SJSA1 (cell line): ENCODE measurements at regions not wholly inside any gene's neighbourhood (a gene's known extent, or its start where the extent isn't known, plus 50 kb on each side); places are given as distances from the start of the nearest gene placed in this dataset.
"Not testable (repeated sequence)": the region's sequence is repeated elsewhere in the genome, so short reads cannot be mapped to it uniquely, and the experiment has no call there.

Experiments used
- DNase-seq, 2 experiments: peaks; one replicate each; pipeline ENCODE4 v3.0.0-alpha.2; 2015 to 2020; ENCODE audit warnings: low spot score in 2 of 2, low read depth in 1 of 2
- H3K27ac ChIP-seq: fragments of 250-450 bp; sonication (Bioruptor Pico); 2 replicates; pipeline ENCODE4 v1.5.1; 2020; ENCODE audit warnings: mild to moderate bottlenecking, moderate library complexity
- H3K27me3 ChIP-seq: fragments of 250-450 bp; sonication (Bioruptor Pico); replicated peaks from 2 replicates; pipeline ENCODE4 v1.5.1; 2020; ENCODE audit warnings: mild to moderate bottlenecking, moderate library complexity
- H3K36me3 ChIP-seq: fragments of 250-450 bp; sonication (Bioruptor Pico); 2 replicates; pipeline ENCODE4 v1.5.1; 2020; ENCODE audit warnings: mild to moderate bottlenecking
- H3K4me1 ChIP-seq: fragments of 250-450 bp; sonication (Bioruptor Pico); replicated peaks from 2 replicates; pipeline ENCODE4 v1.6.1; 2021; ENCODE audit warnings: mild to moderate bottlenecking
- H3K4me3 ChIP-seq: fragments of 250-450 bp; sonication (Bioruptor Pico); 2 replicates; pipeline ENCODE4 v1.5.1; 2020; ENCODE audit warnings: mild to moderate bottlenecking
- H3K9me3 ChIP-seq: fragments of 250-450 bp; sonication (Bioruptor Pico); replicated peaks from 2 replicates; pipeline ENCODE4 v1.5.1; 2020; ENCODE audit warnings: mild to moderate bottlenecking

DNA sequence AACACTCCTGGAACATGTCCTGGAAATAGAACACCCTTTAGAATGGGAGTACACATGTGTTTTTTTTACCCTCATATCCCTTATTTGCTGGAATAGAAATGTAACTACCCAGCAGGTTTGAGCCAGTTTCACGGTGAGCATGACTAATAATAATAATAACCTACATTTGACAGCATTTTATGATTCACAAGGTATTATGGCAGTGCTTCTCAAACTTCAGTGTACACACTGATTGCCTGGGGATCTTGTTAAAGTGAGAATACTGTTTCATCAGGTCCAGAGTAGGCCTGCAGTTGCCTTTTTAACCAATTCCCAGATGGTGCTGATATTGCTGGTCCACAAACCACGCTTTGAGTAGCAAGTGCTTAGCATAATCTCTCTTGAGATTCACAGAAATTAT is 63.9 kb downstream of the NFKBIZ start:
- no peak overlapping the region for H3K27ac ChIP-seq
- no peak for DNase-seq

DNA sequence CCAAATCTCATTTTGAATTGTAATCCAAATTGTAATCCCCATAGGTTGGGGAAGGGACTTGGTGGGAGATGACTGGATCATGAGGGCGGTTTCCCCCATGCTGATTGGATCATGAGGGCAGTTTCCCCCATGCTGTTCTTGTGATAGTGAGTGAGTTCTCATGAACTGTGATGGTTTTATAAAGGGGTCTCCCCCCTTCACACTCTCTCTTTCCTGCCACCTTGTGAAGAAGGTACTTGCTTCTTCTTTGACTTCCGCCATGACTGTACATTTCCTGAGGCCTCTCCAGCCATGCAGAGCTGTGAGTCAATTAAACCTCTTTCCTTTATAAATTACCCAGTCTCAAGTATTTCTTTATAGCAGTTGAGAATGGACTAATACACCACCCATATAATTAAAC is 68.4 kb downstream of the NFKBIZ start:
- not testable (repeated sequence) for H3K36me3 ChIP-seq, H3K27ac ChIP-seq, H3K9me3 ChIP-seq, DNase-seq, H3K4me1 ChIP-seq, H3K4me3 ChIP-seq, H3K27me3 ChIP-seq

More for the DNA sequence above, 63.9 kb downstream of the NFKBIZ start:
- no peaks in the 10 kb centered on the region for H3K36me3 ChIP-seq
- H3K4me3 ChIP-seq, result no peak overlapping the region
- H3K27me3 ChIP-seq, result no peaks in the 10 kb centered on the region
- H3K4me1 ChIP-seq, result no peaks in the 10 kb centered on the region
- no peaks in the 10 kb centered on the region for H3K9me3 ChIP-seq

DNA sequence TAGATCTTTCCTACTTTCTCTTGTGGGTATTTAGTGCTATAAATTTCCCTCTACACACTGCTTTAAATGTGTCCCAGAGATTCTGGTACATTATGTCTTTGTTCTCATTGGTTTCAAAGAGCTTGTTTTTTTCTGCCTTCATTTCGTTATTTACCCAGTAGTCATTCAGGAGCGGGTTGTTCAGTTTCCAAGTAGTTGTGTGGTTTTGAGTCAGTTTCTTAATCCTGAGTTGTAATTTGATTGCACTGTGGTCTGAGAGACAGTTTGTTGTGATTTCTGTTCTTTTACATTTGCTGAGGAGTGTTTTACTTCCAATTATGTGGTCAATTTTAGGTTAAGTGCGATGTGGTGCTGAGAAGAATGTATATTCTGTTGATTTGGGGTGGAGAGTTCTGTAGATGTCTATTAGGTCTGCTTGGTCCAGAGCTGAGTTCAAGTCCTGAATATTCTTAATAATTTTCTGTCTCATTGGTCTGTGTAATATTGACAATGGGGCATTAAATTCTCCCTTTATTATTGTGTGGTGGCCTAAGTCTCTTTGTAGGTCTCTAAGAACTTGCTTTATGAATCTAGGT is 72.9 kb downstream of the NFKBIZ start:
- H3K4me3 ChIP-seq, H3K27me3 ChIP-seq, H3K36me3 ChIP-seq, H3K27ac ChIP-seq, H3K9me3 ChIP-seq, DNase-seq: not testable (repeated sequence)
- peaks cover 30% of the 10 kb centered on the region for H3K4me1 ChIP-seq

DNA sequence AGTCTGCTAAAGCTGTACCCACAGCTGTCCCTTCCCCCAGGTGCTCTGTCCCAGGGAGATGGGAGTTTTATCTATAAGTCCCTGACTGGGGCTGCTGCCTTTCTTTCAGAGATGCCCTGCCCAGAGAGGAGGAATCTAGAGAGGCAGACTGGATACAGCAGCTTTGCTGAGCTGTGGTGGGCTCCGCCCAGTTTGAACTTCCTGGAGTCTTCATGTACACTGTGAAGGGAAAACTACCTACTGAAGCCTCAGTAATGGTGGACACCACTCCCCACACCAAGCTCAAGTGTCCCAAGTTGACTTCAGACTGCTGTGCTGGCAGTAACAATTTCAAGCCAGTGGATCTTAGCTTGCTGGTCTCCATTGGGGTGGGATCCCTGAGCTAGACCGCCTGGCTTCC is 75.3 kb downstream of the NFKBIZ start:
- H3K27ac ChIP-seq, result peak overlapping the region; percentile 38; the same call in 1 of the 2 replicates
- not testable (repeated sequence) for DNase-seq, H3K27me3 ChIP-seq, H3K4me3 ChIP-seq, H3K9me3 ChIP-seq, H3K36me3 ChIP-seq
- H3K4me1 ChIP-seq, result peaks cover 49% of the 10 kb centered on the region

DNA sequence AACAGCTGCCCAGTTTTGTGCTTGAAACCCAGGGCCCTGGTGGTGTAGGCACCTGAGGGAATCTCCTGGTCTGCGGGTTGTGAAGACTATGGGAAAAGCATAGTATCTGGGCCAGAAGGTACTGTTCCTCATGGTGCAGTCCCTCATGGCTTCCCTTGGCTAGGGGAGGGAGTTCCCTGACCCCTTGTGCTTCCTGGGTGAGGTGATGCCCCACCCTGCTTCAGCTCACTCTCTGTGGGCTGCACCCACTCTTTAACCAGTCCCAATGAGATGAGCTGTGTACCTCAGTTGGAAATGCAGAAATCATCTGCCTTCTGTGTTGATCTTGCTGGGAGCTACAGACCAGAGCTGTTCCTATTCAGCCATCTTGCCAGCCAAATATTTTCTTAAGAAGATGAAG is 75.8 kb downstream of the NFKBIZ start:
- not testable (repeated sequence) for H3K4me3 ChIP-seq, H3K36me3 ChIP-seq, H3K27me3 ChIP-seq, DNase-seq, H3K9me3 ChIP-seq
- peaks cover 49% of the 10 kb centered on the region for H3K4me1 ChIP-seq
- peak overlapping the region; percentile 38; the same call in 1 of the 2 replicates for H3K27ac ChIP-seq

DNA sequence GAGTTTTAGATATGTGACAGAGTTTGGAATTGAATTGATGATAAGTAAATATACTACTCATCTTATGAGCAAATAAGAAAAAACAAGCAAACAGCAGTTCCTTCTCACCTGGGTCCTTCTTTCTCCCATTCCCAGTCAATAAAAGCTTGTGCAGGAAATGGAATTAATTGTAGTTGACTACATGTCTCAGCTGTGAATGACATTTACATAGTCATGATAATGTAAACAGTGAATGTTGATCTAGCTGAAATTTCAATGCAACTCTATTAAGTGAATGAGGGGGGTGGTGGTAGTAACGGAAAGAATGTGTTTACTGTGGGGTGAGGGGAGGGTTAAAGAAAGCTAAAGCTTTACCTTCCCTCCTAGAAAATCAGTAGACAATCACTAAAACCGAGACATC is 76.2 kb downstream of the NFKBIZ start:
- Histone ChIP-seq H3K9me3 (no peaks in the 10 kb centered on the region), H3K4me1 (peaks cover 49% of the 10 kb centered on the region), H3K27ac (peak overlapping the region; percentile 38), H3K4me3 (no peak overlapping the region), H3K27me3 (no peaks in the 10 kb centered on the region), H3K36me3 (no peaks in the 10 kb centered on the region)
- peak in 1 of 2 experiments; percentile 36 for DNase-seq

DNA sequence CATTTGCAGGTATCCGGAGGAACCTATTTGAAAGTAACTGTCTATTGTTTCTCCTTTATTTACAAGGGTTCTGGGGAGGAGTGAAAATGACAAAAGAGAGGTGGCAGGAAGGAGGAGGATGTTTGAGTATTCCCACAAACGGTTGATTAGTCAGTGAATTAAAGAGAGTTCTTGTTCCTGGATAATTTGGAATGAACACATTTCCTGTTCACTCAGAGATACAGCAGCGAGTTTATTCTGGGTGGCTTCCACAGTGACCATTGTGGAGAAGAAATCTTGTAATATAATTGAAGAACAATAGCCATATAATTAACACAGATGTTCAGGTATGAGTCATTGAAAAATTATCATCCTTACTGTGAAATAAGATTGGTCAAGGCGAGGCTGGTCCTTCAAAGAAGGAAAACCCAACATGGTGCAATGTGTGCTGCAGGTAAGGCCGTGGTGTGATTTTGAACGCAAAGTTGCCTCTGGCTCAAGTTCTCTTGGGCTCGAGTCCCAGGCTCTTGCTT is 77.3 kb downstream of the NFKBIZ start:
- peak overlapping the region; percentile 38 for H3K27ac ChIP-seq
- H3K4me1 ChIP-seq, result peaks cover 49% of the 10 kb centered on the region
- H3K36me3 ChIP-seq, result no peaks in the 10 kb centered on the region
- no peaks in the 10 kb centered on the region for H3K27me3 ChIP-seq
- peak in 1 of 2 experiments; percentile 66 for DNase-seq
- H3K4me3 ChIP-seq, result no peak overlapping the region
- no peaks in the 10 kb centered on the region for H3K9me3 ChIP-seq

DNA sequence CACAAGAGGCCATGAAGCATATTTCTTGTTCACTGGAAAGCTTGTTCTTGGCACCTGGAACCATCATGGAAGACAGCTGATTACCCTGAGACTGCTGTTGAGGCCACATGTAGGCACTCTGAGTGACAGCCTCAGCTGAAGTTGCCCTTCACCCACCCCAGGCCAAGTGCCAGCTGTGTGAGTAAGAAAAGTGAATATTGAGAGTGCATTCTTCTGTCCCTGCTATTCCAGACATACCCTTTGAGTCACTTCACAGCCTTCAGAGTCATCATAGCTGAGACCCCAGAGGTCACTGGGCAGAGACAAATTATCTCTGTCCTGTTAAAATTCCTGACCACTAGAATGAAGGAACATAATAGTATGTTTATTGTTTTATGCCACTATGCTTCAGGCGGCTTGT is 79.6 kb downstream of the NFKBIZ start:
- Histone ChIP-seq H3K4me1 (peaks cover 49% of the 10 kb centered on the region), H3K27me3 (no peaks in the 10 kb centered on the region), H3K4me3 (no peak overlapping the region), H3K36me3 (no peaks in the 10 kb centered on the region), H3K9me3 (no peaks in the 10 kb centered on the region), H3K27ac (peak overlapping the region; percentile 12; the same call in 1 of the 2 replicates)
- DNase-seq, result peak; percentile 80 to 83

DNA sequence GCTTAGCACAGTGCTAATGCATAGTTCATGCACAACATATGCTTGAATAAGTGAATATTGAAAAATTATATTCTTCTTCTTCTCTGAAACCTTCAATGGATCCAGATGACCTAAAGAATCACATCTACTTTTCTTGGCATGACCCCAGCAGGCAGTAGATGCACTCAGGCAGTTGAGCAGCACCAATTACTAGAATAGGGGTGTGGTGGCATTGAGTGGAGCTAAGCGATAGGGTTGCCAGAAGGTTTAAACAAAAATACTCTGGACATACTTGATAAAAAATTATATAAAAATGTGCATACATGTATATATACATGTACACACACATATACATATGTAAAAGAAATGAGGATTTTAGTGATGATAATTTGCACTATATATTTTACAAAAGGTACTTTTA is 81.8 kb downstream of the NFKBIZ start:
- Histone ChIP-seq H3K36me3 (no peaks in the 10 kb centered on the region), H3K9me3 (no peaks in the 10 kb centered on the region), H3K4me3 (no peak overlapping the region), H3K27me3 (no peaks in the 10 kb centered on the region), H3K4me1 (peaks cover 39% of the 10 kb centered on the region), H3K27ac (no peak overlapping the region)
- DNase-seq, result no peak

DNA sequence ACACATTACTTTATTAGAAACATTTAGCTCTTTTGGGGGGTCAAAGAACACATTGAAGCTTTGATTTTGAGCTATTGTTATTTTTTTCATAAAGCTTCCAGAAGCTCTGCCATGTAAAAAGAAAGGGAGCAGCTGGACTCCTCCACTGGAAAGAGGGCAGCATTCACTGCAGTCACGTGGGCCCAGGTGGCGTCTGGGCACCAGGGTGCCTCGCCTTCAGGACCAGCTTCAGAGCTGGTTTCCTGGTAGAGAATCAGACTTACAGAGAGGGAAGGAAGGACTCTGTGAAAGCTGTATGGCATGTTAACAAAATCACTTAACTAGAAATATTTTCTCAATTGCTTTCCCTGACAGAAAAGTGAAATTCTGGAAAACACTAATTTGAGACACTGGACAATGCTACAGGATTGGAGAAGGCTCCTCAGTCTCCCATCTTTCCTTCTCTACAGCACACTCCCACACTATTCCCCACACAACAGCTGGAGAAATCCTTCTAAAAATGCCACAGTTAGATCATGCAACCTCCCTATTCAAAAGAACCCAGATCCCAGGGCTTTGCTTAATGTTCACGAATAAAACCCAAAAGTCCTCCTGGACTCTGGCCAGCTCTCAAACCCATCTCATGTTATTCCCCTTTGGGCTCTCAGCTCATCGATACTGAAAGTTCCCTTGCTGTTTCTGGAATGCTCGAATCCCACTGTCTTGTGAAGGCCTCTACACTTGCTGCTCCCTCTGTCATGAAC is 83.2 kb downstream of the NFKBIZ start:
- no peak overlapping the region for H3K27ac ChIP-seq
- no peak overlapping the region for H3K4me3 ChIP-seq
- no peaks in the 10 kb centered on the region for H3K36me3 ChIP-seq
- H3K9me3 ChIP-seq, result no peaks in the 10 kb centered on the region
- DNase-seq, result no peak
- H3K27me3 ChIP-seq, result no peaks in the 10 kb centered on the region
- peaks cover 38% of the 10 kb centered on the region for H3K4me1 ChIP-seq

DNA sequence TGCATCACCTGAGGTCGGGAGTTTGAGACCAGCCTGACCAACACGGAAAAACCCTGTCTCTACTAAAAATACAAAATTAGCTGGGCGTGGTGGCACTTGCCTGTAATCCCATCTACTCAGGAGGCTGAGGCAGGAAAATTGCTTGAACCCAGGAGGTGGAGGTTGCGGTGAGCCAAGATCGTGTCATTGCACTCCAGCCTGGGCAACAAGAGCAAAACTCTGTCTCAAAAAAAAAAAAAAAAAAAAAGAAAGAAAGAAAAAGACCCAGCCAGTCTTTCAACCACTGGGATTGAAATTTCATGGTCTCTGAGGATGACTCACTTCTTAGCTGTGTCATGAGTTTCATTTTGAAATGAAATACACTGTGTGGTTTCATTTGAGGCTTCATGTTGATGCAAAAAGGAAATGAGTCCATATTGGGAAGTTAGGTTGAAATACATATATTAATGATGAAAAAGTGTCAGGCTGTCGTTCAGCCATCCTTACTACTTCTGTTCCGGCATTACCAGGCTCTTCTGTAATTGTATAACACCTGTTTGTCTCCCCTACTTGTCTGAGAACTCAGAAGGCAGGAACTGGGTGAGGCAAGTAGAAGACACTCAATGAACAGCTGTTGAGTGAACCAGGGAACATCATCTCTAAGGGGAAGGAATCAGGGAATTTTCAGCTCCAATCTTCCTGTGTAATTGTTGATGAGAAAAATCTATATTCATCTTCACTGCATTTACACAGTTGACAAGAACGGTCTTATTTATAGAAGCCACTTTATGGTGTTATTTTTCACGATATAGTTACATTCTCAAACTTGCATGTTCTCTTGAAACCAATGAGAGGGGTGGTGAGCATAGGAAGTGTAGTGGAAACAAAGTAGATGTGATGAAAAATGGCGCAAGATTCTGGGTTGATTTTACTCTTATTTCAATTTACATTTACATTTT is 87.4 kb downstream of the NFKBIZ start:
- Histone ChIP-seq H3K9me3 (no peaks in the 10 kb centered on the region), H3K36me3 (no peaks in the 10 kb centered on the region), H3K4me3 (no peak overlapping the region), H3K27ac (peak overlapping the region; percentile 99), H3K27me3 (no peaks in the 10 kb centered on the region), H3K4me1 (peaks cover 58% of the 10 kb centered on the region)
- peak in 1 of 2 experiments; percentile 85 for DNase-seq

DNA sequence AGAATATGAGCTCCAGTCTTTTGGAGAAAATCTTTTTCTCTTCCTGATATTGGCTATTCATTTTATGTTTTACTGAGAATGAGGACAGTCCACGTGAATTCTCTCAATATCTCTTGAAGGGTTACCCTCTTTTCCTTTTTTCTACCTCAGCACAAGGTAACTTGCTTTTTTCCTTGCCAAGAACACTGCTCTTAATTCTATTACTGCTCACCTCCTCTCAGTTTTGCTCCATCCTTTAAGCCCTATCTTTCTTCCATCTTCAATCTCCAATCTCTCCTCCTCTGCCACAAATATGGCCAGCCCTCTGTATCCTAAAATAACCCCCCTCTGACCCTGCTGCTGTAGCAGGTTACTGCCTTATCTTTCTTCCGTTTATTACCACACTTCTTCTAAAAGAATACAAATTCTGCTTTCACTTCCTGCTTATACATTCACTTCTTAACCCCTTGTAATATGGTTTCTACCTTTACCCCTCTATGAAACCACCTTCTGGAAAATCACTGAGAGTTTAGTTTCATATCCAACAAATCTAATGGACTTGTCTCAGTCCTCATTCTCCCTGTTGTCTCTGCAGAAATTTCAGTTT is 89.0 kb downstream of the NFKBIZ start:
- Histone ChIP-seq H3K9me3 (no peaks in the 10 kb centered on the region), H3K4me1 (peaks cover 68% of the 10 kb centered on the region)

DNA sequence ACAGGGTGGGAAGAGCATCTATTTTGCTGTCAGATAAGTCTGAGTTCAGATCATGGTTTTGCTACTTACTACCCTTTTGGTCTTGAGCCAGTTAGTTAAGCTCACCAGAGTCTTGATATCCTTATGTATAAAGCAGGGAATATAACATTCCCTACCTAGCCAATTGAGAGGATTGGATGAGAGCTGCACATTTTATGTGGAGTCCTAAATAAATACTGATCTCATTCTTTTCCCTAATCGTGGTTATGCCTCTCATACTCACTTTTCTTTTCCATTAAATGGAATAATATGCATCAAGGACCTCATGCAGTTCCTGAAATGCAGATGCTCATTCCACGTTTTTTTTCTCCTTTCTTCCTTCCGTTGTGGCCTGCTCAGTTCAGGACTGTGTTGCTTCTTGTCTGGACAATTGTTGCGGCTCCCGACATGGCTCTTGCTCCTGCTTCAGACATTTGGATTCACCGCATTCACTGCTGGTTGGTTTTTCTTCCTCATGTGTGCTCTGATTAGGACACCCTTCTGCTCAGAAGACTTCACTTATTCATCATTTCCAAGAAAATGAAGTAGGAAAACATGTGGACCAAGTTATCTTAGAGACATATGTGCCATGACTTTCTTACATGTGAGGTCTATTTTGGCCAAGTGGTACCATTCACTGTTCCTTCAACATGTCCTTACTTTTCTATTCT is 90.2 kb downstream of the NFKBIZ start:
- Histone ChIP-seq H3K4me1 (peaks cover 73% of the 10 kb centered on the region), H3K36me3 (no peaks in the 10 kb centered on the region), H3K27ac (peak overlapping the region; percentile 99), H3K9me3 (no peaks in the 10 kb centered on the region), H3K27me3 (no peaks in the 10 kb centered on the region), H3K4me3 (no peak overlapping the region)
- DNase-seq, result peak in 1 of 2 experiments; percentile 15

More for the DNA sequence above, 89.0 kb downstream of the NFKBIZ start:
- no peaks in the 10 kb centered on the region for H3K36me3 ChIP-seq
- no peak overlapping the region for H3K4me3 ChIP-seq
- peak overlapping the region; percentile 99 for H3K27ac ChIP-seq
- no peaks in the 10 kb centered on the region for H3K27me3 ChIP-seq
- DNase-seq, result no peak
